ENCODE measurements at regions not wholly inside any gene's neighbourhood (a gene's known extent, or its start where the extent isn't known, plus 50 kb on each side); places are given as distances from the start of the nearest gene placed in this dataset.

DNA sequence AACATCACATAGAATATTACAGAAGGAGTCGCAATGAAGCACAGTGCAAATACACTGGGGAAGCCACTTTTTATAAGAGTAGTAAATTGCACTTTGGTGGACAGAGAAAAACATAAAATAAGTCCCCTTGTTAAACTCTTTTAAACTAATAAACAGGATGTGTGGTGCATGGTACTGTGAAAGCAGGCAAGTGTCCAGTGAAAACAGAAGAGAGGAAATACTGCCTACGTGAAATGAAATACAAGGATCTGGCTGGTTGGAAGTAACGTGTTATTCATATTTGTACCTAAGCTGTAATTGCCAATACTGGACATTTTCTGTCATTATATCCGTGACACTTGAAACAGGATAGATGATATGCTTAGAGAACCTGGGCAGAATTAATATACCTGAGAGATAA is 191.9 kb upstream of the SLC27A6 start:
- no peak for DNase-seq
- in situ Hi-C loops (cut with MboI; ENCODE audit: low pct_unique_long_range_greater_than_20kb, low sequenced_read_pairs), result no loop called here

DNA sequence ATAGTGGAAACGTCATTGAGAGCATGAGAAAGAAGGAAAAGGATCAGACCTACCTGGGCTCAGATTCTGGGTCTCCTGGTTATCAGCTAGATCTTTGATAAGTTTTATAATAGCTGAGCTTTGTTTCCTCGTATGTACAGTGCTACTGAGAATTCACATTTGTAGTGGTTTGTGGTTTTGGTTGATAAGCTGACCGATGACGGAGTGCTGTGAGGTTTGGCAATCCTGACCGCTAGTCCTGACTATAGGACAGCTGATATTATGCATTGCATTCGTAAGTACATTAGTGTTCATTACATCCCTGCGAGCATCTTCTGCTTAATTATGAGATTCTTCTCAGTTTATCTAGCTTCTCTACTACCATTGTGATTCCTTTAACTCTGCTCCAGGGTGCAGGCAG is 190.7 kb upstream of the SLC27A6 start:
- in situ Hi-C loops (cut with MboI; ENCODE audit: low pct_unique_long_range_greater_than_20kb, low sequenced_read_pairs), result no loop called here
- peak; percentile 35 for DNase-seq

- no peak for DNase-seq
- in situ Hi-C loops (cut with MboI; ENCODE audit: low pct_unique_long_range_greater_than_20kb, low sequenced_read_pairs), result no loop called here
Observed at GRCh38 chr5:128775558-128775957, 189.7 kb upstream of the SLC27A6 start.

DNA sequence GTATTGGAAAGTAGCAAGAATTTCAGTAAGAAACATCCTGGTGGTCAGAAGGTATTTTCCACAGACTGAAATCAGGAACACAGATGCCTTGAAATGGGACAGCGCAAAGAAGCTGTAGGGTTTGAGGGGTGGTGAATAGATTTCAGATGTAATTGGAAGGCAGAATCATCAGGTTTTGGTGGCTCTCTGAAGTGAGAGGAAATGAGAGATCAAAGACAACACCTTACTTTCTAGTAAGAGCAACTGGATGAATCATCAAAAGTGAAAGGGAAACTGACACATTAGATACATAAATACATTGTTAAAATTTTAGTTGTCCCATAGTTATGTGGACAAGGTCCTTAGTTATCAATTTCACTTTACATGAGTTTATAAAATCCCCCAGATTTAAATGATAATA is 188.2 kb upstream of the SLC27A6 start:
- DNase-seq, result no peak
- in situ Hi-C loops (cut with MboI; ENCODE audit: low pct_unique_long_range_greater_than_20kb, low sequenced_read_pairs), result no loop called here

DNA sequence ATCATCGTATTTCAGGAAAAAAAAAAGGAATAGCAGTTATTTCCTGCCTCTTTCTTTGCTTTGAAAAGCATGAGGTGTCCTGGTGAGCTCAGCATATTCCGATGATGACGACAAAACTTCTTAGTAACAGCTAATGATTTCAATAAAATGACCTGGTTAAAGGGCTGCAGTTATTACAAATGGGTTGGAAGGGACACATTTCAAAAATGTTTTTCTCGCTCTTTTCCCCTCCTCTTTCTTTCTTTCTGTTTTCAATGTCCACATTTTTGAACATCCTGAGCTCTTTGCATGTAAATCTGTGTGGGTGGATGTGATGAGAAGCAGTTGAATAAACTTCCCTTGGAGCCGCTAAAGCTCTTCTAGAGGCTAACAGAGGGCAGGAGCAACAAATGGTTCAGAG is 186.8 kb upstream of the SLC27A6 start:
- in situ Hi-C loops (cut with MboI; ENCODE audit: low pct_unique_long_range_greater_than_20kb, low sequenced_read_pairs), result no loop called here
- no peak for DNase-seq

DNA sequence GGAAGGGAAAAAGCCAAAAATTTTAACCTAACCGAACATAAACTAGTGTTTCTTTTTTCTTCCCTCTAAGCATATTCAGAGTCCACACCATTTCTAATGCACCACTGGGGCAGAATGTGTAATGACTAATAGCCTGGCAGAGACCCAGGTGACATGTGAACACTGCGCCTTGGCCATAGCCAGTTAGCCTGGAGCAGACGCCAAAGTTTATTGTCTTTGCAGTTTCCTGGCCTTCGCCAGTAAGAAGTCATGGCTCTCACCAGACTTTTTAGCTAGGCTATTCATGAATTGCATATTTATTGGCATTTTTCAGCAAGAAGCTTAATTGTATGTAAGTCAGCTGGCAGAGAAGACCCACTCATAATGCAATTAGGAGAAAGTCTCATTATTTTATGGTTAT is 182.8 kb upstream of the SLC27A6 start:
- no peak for DNase-seq

GRCh38 chr5:128784726-128785125 is 180.6 kb upstream of the SLC27A6 start:
- no peak for DNase-seq
- in situ Hi-C loops (cut with MboI; ENCODE audit: low pct_unique_long_range_greater_than_20kb, low sequenced_read_pairs), result no loop called here

More for the DNA sequence above, 182.8 kb upstream of the SLC27A6 start:
- in situ Hi-C loops (cut with MboI; ENCODE audit: low pct_unique_long_range_greater_than_20kb, low sequenced_read_pairs), result no loop called here

GRCh38 chr5:128791312-128791711 is 174.0 kb upstream of the SLC27A6 start:
- no peak for DNase-seq
- in situ Hi-C loops (cut with MboI; ENCODE audit: low pct_unique_long_range_greater_than_20kb, low sequenced_read_pairs), result no loop called here

DNA sequence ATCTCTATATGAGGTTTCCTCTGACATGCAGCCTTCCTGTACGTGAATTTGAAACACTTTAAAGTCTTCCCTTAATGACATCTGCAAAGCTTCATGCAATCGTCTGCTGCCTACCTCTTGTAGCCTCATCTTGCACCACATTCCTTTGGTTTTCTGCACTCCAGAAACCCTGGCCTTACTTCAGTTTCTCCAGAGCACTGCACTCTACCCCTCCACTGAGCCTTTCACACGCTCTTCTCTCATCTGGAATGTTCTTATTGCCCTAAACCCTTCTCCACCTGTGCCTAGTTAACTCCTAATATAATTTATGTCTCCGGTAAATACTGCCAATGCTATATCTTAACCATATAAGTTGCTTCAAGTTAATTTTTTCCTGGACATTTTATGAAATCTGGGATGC is 168.8 kb upstream of the SLC27A6 start:
- in situ Hi-C loops (cut with MboI; ENCODE audit: low pct_unique_long_range_greater_than_20kb, low sequenced_read_pairs), result no loop called here
- DNase-seq, result no peak

- no peak for DNase-seq
- in situ Hi-C loops (cut with MboI; ENCODE audit: low pct_unique_long_range_greater_than_20kb, low sequenced_read_pairs), result no loop called here
Observed at GRCh38 chr5:128798871-128799270, 166.4 kb upstream of the SLC27A6 start.

DNA sequence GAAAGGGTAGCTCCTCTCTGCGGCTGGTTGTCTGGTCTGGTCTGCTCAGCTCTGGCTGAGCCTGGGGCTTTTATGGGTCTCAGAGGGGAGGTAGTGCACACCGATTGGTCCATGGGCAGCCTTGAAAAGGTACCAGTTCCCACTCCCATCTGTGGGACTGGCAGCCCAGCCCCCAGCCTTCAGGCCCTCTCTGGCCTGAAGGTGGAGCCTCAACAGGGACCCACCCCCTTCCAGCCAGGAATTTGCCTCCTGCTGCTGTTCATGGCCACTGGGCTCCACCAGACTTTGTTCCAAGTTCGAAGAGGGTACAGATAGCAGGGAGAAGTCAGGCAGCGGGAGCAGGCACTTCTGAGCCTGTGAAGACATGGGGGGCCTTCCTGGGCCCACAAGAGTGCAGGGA is 165.3 kb upstream of the SLC27A6 start:
- in situ Hi-C loops (cut with MboI; ENCODE audit: low pct_unique_long_range_greater_than_20kb, low sequenced_read_pairs), result no loop called here
- no peak for DNase-seq

- no peak for DNase-seq
- in situ Hi-C loops (cut with MboI; ENCODE audit: low pct_unique_long_range_greater_than_20kb, low sequenced_read_pairs), result no loop called here
Observed at GRCh38 chr5:128800377-128800776, 164.9 kb upstream of the SLC27A6 start.

GRCh38 chr5:128813317-128814070 is 151.8 kb upstream of the SLC27A6 start:
- in situ Hi-C loops (cut with MboI; ENCODE audit: low pct_unique_long_range_greater_than_20kb, low sequenced_read_pairs), result no loop called here
- DNase-seq, result no peak

DNA sequence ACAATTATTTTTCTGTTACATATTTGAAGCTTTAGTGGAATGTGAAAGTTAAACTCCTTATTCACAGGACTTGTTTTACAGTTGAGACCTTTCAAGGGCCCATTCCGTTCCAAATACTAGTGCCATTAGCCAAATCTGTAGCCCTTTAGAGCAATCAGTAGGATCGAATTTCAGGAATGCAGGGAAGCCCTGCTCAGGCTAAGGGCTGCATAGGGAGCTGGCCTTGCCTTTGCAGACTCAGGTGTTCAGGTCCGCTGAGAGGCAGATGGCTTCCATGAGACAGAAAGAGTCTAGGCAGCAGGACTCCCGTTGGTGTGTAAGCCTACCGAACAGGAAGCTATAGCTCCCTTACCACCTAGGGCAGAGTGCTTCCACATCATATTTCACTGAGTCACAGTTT is 150.1 kb upstream of the SLC27A6 start:
- in situ Hi-C loops (cut with MboI; ENCODE audit: low pct_unique_long_range_greater_than_20kb, low sequenced_read_pairs), result no loop called here
- no peak for DNase-seq

DNA sequence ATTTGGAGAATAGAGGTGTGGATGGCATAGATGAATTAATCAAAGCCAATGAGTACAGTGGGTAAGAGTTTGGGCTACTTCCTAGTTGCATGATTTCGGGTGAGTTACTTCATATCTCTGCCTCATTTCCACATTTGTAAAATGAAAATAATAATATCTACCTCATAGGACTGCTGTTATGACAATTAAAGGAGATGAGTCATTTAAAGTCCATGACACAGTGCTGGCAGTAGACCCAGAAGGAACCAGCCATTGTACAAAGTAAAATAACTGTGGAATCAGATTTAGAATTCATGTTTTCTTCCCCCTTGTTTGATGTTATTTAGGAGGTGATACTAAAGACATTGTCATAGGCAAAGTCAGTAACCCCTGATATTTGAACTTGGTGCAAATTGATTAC is 139.5 kb upstream of the SLC27A6 start:
- in situ Hi-C loops (cut with MboI; ENCODE audit: low pct_unique_long_range_greater_than_20kb, low sequenced_read_pairs), result loop anchor here (25.0 kb wide), 1 partner anchor 614 kb away; no protein-coding TSS in a partner anchor
- DNase-seq, result no peak

DNA sequence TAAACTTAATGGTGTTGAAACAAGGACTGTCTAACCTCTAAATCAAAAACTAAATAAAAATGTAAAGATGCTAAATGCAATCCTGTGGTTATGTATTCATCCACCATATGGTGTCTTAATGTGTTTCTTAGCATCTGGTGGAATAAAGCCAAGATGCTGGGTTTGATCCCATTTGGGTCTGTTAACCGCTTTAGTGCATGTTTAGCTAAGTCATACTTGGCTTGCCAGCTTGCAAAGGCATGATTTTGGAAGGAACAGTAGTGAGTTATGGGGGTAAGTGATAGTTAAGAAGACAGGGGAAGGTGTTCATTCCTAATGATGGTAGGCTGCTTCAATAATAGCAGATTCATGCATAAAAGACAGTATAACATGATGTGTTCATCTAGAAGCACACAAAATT is 139.0 kb upstream of the SLC27A6 start:
- no peak for DNase-seq
- in situ Hi-C loops (cut with MboI; ENCODE audit: low pct_unique_long_range_greater_than_20kb, low sequenced_read_pairs), result loop anchor here (25.0 kb wide), 1 partner anchor 614 kb away; no protein-coding TSS in a partner anchor

DNA sequence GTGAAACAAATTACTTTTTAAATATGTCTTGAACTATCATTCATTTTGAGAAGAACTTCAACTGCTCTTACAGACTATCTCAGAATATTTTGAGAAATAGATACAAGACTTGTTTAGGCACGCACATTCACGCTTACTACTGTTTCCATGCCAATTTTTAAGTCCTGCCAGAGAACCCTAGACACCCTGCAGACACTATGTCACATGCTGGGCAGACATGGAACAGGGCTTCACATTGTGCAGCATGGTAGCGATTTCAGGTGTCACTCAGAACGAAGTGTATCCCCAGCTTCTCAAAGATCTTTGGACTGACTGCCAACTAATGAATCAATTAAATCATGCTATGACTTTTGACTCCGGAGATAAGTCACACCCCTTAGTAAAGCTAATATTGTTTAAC is 128.7 kb upstream of the SLC27A6 start:
- no peak for DNase-seq
- in situ Hi-C loops (cut with MboI; ENCODE audit: low pct_unique_long_range_greater_than_20kb, low sequenced_read_pairs), result loop anchor here (25.0 kb wide), 1 partner anchor 624 kb away; no protein-coding TSS in a partner anchor

DNA sequence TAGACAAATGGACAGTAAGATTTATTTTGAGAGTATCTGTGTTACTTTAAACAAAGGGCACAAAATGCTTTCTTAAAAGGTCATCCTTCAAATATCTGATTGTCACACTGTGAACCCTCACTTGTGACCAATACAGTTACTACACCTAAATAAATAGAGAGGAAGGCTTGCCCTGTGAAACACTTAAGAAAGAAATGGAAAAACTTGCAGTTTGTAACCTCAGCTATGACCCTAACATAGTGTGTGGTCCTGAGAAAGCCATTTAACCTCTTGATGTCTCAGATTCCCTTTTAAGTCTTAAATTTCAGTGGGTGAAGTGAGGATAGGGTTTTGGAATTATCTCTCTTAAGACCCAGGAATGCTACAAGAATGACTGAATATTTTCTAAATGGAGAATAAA is 126.7 kb upstream of the SLC27A6 start:
- DNase-seq, result no peak
- in situ Hi-C loops (cut with MboI; ENCODE audit: low pct_unique_long_range_greater_than_20kb, low sequenced_read_pairs), result loop anchor here (25.0 kb wide), 1 partner anchor 626 kb away; no protein-coding TSS in a partner anchor

- no peak for DNase-seq
- in situ Hi-C loops (cut with MboI; ENCODE audit: low pct_unique_long_range_greater_than_20kb, low sequenced_read_pairs), result loop anchor here (25.0 kb wide), 1 partner anchor 630 kb away; no protein-coding TSS in a partner anchor
Observed at GRCh38 chr5:128842241-128842640, 123.0 kb upstream of the SLC27A6 start.

GRCh38 chr5:128844354-128844923 is 120.8 kb upstream of the SLC27A6 start:
- in situ Hi-C loops (cut with MboI; ENCODE audit: low pct_unique_long_range_greater_than_20kb, low sequenced_read_pairs), result loop anchor here (25.0 kb wide), 1 partner anchor 632 kb away; no protein-coding TSS in a partner anchor
- DNase-seq, result peak; percentile 33

- DNase-seq, result no peak
- in situ Hi-C loops (cut with MboI; ENCODE audit: low pct_unique_long_range_greater_than_20kb, low sequenced_read_pairs), result no loop called here
Observed at GRCh38 chr5:128850049-128850448, 115.2 kb upstream of the SLC27A6 start.
